RWPE2 (cell line): ENCODE measurements at regions not wholly inside any gene's neighbourhood (a gene's known extent, or its start where the extent isn't known, plus 50 kb on each side); places are given as distances from the start of the nearest gene placed in this dataset.

Experiments
- ATAC-seq: fragments of 200-7000 bp; cut with Tn5 transposase; 3 replicates; pipeline ENCODE4 v1.9.1; 2021; ENCODE audit warnings: low read depth
- DNase-seq: peaks from one replicate; pipeline ENCODE4 v3.0.0-alpha.2; 2020; ENCODE audit warnings: low spot score
- H3K27ac ChIP-seq: fragments of 450-650 bp; 2 replicates; pipeline ENCODE4 v1.5.1; 2017; ENCODE audit warnings: mild to moderate bottlenecking; ENCODE audit not compliant: poor library complexity, severe bottlenecking
- H3K27me3 ChIP-seq: fragments of 250-450 bp; sonication (Bioruptor Pico); 2 replicates; pipeline ENCODE4 v1.5.1; 2021; ENCODE audit warnings: mild to moderate bottlenecking, moderate library complexity; ENCODE audit not compliant: insufficient read depth, poor library complexity, severe bottlenecking
- H3K36me3 ChIP-seq: fragments of 250-450 bp; sonication (Bioruptor Pico); 2 replicates; pipeline ENCODE4 v1.5.1; 2020; ENCODE audit warnings: low read depth, mild to moderate bottlenecking, moderate library complexity
- H3K4me1 ChIP-seq: fragments of 250-450 bp; sonication (Bioruptor Pico); 2 replicates; pipeline ENCODE4 v1.5.1; 2021; ENCODE audit warnings: mild to moderate bottlenecking, moderate library complexity; ENCODE audit not compliant: insufficient read depth, poor library complexity, severe bottlenecking
- H3K4me3 ChIP-seq: fragments of 250-450 bp; sonication (Bioruptor Pico); 2 replicates; pipeline ENCODE4 v1.5.1; 2021; ENCODE audit warnings: mild to moderate bottlenecking, moderate library complexity; ENCODE audit not compliant: severe bottlenecking
- H3K9me3 ChIP-seq: fragments of 250-450 bp; sonication (Bioruptor Pico); 2 replicates; pipeline ENCODE4 v1.5.1; 2021; ENCODE audit warnings: mild to moderate bottlenecking, moderate library complexity; ENCODE audit not compliant: severe bottlenecking
- TF ChIP-seq, protein P1 (sequence below): fragments of 450-650 bp; IDR thresholded peaks from one replicate; pipeline ENCODE4 v1.5.1; 2017; ENCODE audit warnings: mild to moderate bottlenecking, moderate library complexity; ENCODE audit not compliant: poor library complexity, severe bottlenecking

DNA sequence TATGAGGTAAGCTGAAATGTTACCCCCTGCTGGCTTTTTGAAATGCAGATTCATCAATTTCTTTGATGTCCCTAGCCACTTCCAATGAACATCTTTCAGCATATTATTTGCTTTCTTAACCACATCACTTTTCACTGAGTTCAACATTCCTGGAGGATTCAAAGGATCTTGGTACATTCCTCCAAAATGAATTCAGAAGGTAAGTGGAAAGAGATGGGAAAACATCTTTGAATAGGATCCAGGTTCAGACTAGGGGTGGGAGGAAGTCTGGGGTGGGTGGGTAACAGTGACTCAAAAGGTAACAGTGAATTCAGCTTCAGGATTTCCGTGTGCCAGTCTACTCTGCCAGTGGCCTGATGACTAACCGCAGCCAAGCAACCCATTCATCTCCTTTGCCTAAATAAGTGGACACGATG lies 180.7 kb downstream of the ZC3H11B start:
- TF ChIP-seq, protein P1, sequence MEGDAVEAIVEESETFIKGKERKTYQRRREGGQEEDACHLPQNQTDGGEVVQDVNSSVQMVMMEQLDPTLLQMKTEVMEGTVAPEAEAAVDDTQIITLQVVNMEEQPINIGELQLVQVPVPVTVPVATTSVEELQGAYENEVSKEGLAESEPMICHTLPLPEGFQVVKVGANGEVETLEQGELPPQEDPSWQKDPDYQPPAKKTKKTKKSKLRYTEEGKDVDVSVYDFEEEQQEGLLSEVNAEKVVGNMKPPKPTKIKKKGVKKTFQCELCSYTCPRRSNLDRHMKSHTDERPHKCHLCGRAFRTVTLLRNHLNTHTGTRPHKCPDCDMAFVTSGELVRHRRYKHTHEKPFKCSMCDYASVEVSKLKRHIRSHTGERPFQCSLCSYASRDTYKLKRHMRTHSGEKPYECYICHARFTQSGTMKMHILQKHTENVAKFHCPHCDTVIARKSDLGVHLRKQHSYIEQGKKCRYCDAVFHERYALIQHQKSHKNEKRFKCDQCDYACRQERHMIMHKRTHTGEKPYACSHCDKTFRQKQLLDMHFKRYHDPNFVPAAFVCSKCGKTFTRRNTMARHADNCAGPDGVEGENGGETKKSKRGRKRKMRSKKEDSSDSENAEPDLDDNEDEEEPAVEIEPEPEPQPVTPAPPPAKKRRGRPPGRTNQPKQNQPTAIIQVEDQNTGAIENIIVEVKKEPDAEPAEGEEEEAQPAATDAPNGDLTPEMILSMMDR, result no peak
- Histone ChIP-seq H3K36me3 (no peaks in the 10 kb centered on the region), H3K9me3 (no peaks in the 10 kb centered on the region), H3K4me1 (no peaks in the 10 kb centered on the region), H3K4me3 (no peak overlapping the region), H3K27ac (no peak overlapping the region), H3K27me3 (no peaks in the 10 kb centered on the region)
- ATAC-seq, result no peak
- no peak for DNase-seq

DNA sequence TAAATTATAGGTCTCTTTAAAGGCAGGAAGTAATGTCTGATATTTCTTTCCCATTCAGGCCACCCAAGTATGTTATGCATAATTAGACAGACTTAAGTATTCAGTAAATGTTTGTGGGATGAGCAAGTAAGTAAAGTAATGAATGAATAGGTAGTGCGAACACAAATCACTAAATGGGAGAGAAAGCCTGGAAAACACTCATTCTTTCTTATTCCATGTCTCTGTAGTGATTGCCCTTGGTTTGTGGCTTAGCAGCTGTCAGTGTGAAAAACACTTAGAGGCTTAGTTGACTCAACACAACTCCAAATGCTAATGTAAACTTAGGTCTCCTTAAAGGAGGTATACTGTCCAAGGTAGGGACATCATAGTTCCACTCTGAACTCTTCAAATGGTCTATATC lies 182.5 kb downstream of the ZC3H11B start:
- TF ChIP-seq, protein P1, result no peak
- H3K27me3 ChIP-seq, result no peaks in the 10 kb centered on the region
- no peak overlapping the region for H3K4me3 ChIP-seq
- H3K4me1 ChIP-seq, result no peaks in the 10 kb centered on the region
- ATAC-seq, result no peak
- DNase-seq, result no peak
- H3K36me3 ChIP-seq, result no peaks in the 10 kb centered on the region
- H3K9me3 ChIP-seq, result no peaks in the 10 kb centered on the region
- H3K27ac ChIP-seq, result no peak overlapping the region

DNA sequence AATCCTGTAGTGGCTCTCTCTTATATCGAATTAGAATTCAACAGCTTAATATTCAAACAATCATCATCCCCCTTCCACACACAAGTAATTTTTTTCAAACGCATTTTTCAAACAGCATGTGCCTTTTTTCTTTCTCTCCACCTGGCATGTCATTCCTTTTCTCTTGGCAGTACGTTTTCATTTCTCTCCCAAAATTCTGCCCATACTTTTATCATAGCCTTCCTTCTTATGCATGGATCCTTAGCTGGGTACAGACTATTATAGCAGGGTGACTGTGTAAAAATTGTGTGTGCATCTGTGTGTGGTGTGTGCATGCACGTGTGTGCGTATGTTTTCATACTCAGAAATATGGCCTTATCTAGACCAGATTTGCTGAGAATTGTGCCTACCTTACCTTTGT lies 184.3 kb downstream of the ZC3H11B start:
- H3K4me1 ChIP-seq, result no peaks in the 10 kb centered on the region
- DNase-seq (no peak), ATAC-seq (no peak)
- H3K27me3 ChIP-seq, result no peaks in the 10 kb centered on the region
- no peak overlapping the region for H3K27ac ChIP-seq
- H3K9me3 ChIP-seq, result no peaks in the 10 kb centered on the region
- H3K4me3 ChIP-seq, result no peak overlapping the region
- no peaks in the 10 kb centered on the region for H3K36me3 ChIP-seq
- TF ChIP-seq, protein P1, result no peak

DNA sequence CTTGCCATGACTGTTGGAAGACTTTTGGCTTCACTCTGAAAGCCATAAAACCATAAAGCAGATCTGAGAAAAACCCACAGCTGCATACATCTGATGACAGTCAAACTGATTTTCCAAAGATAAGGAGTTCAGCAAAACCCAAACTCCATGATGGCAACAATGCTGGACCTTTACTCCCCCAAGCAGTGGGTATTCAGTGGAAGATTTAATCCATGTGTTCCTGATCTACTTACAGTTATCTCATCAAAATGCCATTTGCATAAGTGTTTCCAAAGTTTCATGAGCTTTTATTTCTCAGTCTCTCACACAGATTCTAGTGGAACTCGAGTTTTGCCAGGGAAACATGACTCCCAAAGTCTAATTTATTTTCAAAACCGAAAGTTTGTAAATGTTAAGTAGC lies 184.9 kb downstream of the ZC3H11B start:
- Histone ChIP-seq H3K4me1 (no peaks in the 10 kb centered on the region), H3K4me3 (no peak overlapping the region), H3K27me3 (no peaks in the 10 kb centered on the region), H3K27ac (no peak overlapping the region), H3K9me3 (no peaks in the 10 kb centered on the region), H3K36me3 (no peaks in the 10 kb centered on the region)
- TF ChIP-seq, protein P1, result no peak
- ATAC-seq (no peak), DNase-seq (no peak)

DNA sequence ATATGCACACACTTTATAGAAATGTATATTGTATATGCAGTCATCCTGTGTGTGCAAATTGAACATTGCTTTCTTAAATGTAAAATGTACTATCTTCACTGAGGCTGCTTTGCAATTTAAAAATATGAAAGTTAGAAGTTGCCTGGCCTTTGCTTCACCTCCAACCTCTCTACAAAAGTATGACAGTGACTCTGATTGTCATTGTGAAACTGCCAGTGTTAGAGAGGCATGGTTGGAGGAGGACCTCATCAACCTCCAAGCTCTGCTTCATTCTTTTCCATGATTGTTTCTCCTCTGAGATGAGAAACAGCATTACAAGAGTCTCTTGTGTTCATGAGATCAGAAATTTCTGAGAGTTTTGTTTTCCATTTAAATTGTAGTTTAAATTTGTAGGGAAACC lies 185.5 kb downstream of the ZC3H11B start:
- no peak for DNase-seq
- Histone ChIP-seq H3K4me1 (no peaks in the 10 kb centered on the region), H3K9me3 (no peaks in the 10 kb centered on the region), H3K4me3 (no peak overlapping the region), H3K27ac (no peak overlapping the region), H3K27me3 (no peaks in the 10 kb centered on the region), H3K36me3 (no peaks in the 10 kb centered on the region)
- no peak for ATAC-seq
- TF ChIP-seq, protein P1, result no peak
